Neural cell (in vitro differentiated cells): ENCODE measurements at regions not wholly inside any gene's neighbourhood (a gene's known extent, or its start where the extent isn't known, plus 50 kb on each side); places are given as distances from the start of the nearest gene placed in this dataset.

Experiments
- H2AFZ ChIP-seq: fragments of 200-600, 300-800 bp; sonication (generic), shearing (Covaris generic); 2 replicates; pipeline ENCODE4 v1.6.0; 2014; ENCODE audit warnings: low read depth, mild to moderate bottlenecking, antibody characterized with exemption, low read length, moderate library complexity
- H3F3A ChIP-seq: fragments of 200-600 bp; shearing (Covaris generic); 2 replicates; pipeline ENCODE4 v1.6.1; 2016; ENCODE audit warnings: mild to moderate bottlenecking, moderate library complexity, mixed read lengths, antibody characterized with exemption, low read length; ENCODE audit not compliant: insufficient read depth, poor library complexity, severe bottlenecking
- H3K27ac ChIP-seq: fragments of 200-600, 300-800 bp; sonication (generic), shearing (Covaris generic); 2 replicates; pipeline ENCODE4 v1.5.1; 2014; ENCODE audit warnings: mild to moderate bottlenecking, low read length, moderate library complexity
- H3K27me3 ChIP-seq: fragments of 300-800, 200-600 bp; sonication (generic), shearing (Covaris generic); 2 replicates; pipeline ENCODE4 v1.6.0; 2014; ENCODE audit warnings: mild to moderate bottlenecking, low read depth, low read length, moderate library complexity; ENCODE audit not compliant: insufficient read depth
- H3K36me3 ChIP-seq: fragments of 300-800, 200-600 bp; sonication (generic), shearing (Covaris generic); 2 replicates; pipeline ENCODE4 v1.5.1; 2014; ENCODE audit warnings: mild to moderate bottlenecking, antibody characterized with exemption, low read length, moderate library complexity; ENCODE audit not compliant: insufficient read depth
- H3K4me2 ChIP-seq: fragments of 300-800, 200-600 bp; sonication (generic), shearing (Covaris generic); 2 replicates; pipeline ENCODE4 v1.6.0; 2014; ENCODE audit warnings: mild to moderate bottlenecking, low read length
- H3K4me3 ChIP-seq: fragments of 300-800, 200-600 bp; sonication (generic), shearing (Covaris generic); 2 replicates; pipeline ENCODE4 v1.5.1; 2014; ENCODE audit warnings: mild to moderate bottlenecking, low read length, moderate library complexity
- H3K79me2 ChIP-seq: fragments of 200-600 bp; shearing (Covaris generic); replicated peaks from 2 replicates; pipeline ENCODE4 v1.6.0; 2014; ENCODE audit warnings: mild to moderate bottlenecking, low read length, moderate library complexity; ENCODE audit not compliant: insufficient read depth
- H3K9ac ChIP-seq: fragments of 300-800, 200-600 bp; sonication (generic), shearing (Covaris generic); 2 replicates; pipeline ENCODE4 v1.6.1; 2016; ENCODE audit warnings: mild to moderate bottlenecking, low read length, mixed read lengths
- H3K9me2 ChIP-seq: fragments of 200-600 bp; shearing (Covaris generic); 2 replicates; pipeline ENCODE4 v1.6.1; 2016; ENCODE audit warnings: mild to moderate bottlenecking, low read length, mixed read lengths; ENCODE audit not compliant: insufficient read depth
- H3K9me3 ChIP-seq: fragments of 200-600, 300-800 bp; sonication (generic), shearing (Covaris generic); 2 replicates; pipeline ENCODE4 v1.6.1; 2016; ENCODE audit warnings: mild to moderate bottlenecking, mixed run types, low read length, moderate library complexity, mixed read lengths
- H4K20me1 ChIP-seq: fragments of 200-600 bp; shearing (Covaris generic); 2 replicates; pipeline ENCODE4 v1.6.1; 2016; ENCODE audit warnings: mild to moderate bottlenecking, mixed run types; ENCODE audit not compliant: insufficient read depth
- CTCF ChIP-seq: fragments of 450-650 bp; IDR thresholded peaks from 2 replicates; pipeline ENCODE4 v1.5.1; 2014; ENCODE audit warnings: antibody characterized with exemption, mild to moderate bottlenecking, moderate library complexity; ENCODE audit not compliant: poor library complexity, severe bottlenecking
- EP300 ChIP-seq: fragments of 450-650 bp; conservative IDR thresholded peaks from 2 replicates; pipeline ENCODE4 v1.6.1; 2014; ENCODE audit warnings: antibody characterized with exemption, mild to moderate bottlenecking, moderate library complexity; ENCODE audit not compliant: poor library complexity, severe bottlenecking
- EZH2 ChIP-seq: fragments of 200-600, 300-800 bp; shearing (Covaris generic), sonication (generic); IDR thresholded peaks from 2 replicates; pipeline ENCODE4 v1.6.1; 2014; ENCODE audit warnings: antibody characterized with exemption, low read length, borderline replicate concordance, mild to moderate bottlenecking; ENCODE audit not compliant: insufficient read depth, poor library complexity, severe bottlenecking
- MXI1 ChIP-seq: fragments of 450-650 bp; conservative IDR thresholded peaks from 2 replicates; pipeline ENCODE4 v1.6.1; 2014; ENCODE audit warnings: antibody characterized with exemption, mild to moderate bottlenecking; ENCODE audit not compliant: poor library complexity, severe bottlenecking
- POLR2AphosphoS5 ChIP-seq: IDR thresholded peaks from 2 replicates; pipeline ENCODE4 v1.6.1; 2012
- RAD21 ChIP-seq: fragments of 450-650 bp; conservative IDR thresholded peaks from 2 replicates; pipeline ENCODE4 v1.6.1; 2014; ENCODE audit warnings: antibody characterized with exemption, mild to moderate bottlenecking, moderate library complexity
- REST ChIP-seq: IDR thresholded peaks from 2 replicates; pipeline ENCODE4 v1.6.1; 2012; ENCODE audit warnings: borderline replicate concordance
- SMC3 ChIP-seq: fragments of 450-650 bp; conservative IDR thresholded peaks from 2 replicates; pipeline ENCODE4 v1.6.1; 2014; ENCODE audit warnings: antibody characterized with exemption, mild to moderate bottlenecking, moderate library complexity; ENCODE audit not compliant: poor library complexity
- TAF1 ChIP-seq: IDR thresholded peaks from 2 replicates; pipeline ENCODE4 v1.6.1; 2012; ENCODE audit warnings: low read depth

GRCh38 chr13:97751477-97751876 is 202.0 kb upstream of the IPO5 start:
- peaks cover 6% of the 10 kb centered on the region for H3K9me3 ChIP-seq
- H3F3A ChIP-seq: peaks cover 4% of the 10 kb centered on the region
- H3K27ac ChIP-seq: peak overlapping the region; percentile 61
- H3K4me3 ChIP-seq: peak overlapping the region; percentile 40
- no peak overlapping the region for H3K9ac ChIP-seq
- H2AFZ ChIP-seq: no peak overlapping the region
- H3K4me2 ChIP-seq: peak overlapping the region; percentile 14
- no peaks in the 10 kb centered on the region for H3K36me3 ChIP-seq
- no peaks in the 10 kb centered on the region for H3K9me2 ChIP-seq
- TF ChIP-seq EP300 (peak; percentile 71), SMC3 (no peak), TAF1 (no peak), EZH2 (no peak), POLR2AphosphoS5 (peak; percentile 56), REST (peak; percentile 79)
- H4K20me1 ChIP-seq: no peaks in the 10 kb centered on the region
- no peaks in the 10 kb centered on the region for H3K79me2 ChIP-seq
- no peaks in the 10 kb centered on the region for H3K27me3 ChIP-seq

- Histone ChIP-seq H3K9me3 (peaks cover 6% of the 10 kb centered on the region), H4K20me1 (no peaks in the 10 kb centered on the region), H3K4me2 (no peak overlapping the region), H3K79me2 (no peaks in the 10 kb centered on the region), H3K9ac (no peak overlapping the region), H3K36me3 (no peaks in the 10 kb centered on the region), H3K27ac (no peak overlapping the region), H3K4me3 (no peak overlapping the region), H3F3A (peaks cover 4% of the 10 kb centered on the region), H2AFZ (no peak overlapping the region), H3K9me2 (no peaks in the 10 kb centered on the region), H3K27me3 (no peaks in the 10 kb centered on the region)
- TF ChIP-seq TAF1 (no peak), EP300 (no peak), MXI1 (no peak), EZH2 (no peak), SMC3 (no peak), POLR2AphosphoS5 (no peak), RAD21 (no peak), CTCF (no peak)
Measured at GRCh38 chr13:97752961-97753668, 200.4 kb upstream of the IPO5 start.
